Neural progenitor cell (in vitro differentiated cells): ENCODE measurements at regions not wholly inside any gene's neighbourhood (a gene's known extent, or its start where the extent isn't known, plus 50 kb on each side); places are given as distances from the start of the nearest gene placed in this dataset.

Experiments
- DNase-seq: peaks from one replicate; pipeline ENCODE4 v3.0.0-alpha.2; 2016; ENCODE audit warnings: low spot score
- H2AFZ ChIP-seq: fragments of 200-600 bp; sonication (generic); replicated peaks from 2 replicates; pipeline ENCODE4 v1.6.1; 2016; ENCODE audit warnings: antibody characterized with exemption
- H3F3A ChIP-seq: fragments of 200-600 bp; sonication (generic); 2 replicates; pipeline ENCODE4 v1.6.1; 2016; ENCODE audit warnings: antibody characterized with exemption, low read depth
- H3K27ac ChIP-seq: fragments of 200-600 bp; sonication (generic); 2 replicates; pipeline ENCODE4 v1.5.1; 2016; ENCODE audit warnings: mild to moderate bottlenecking
- H3K27me3 ChIP-seq: fragments of 200-600 bp; sonication (generic); 2 replicates; pipeline ENCODE4 v1.6.1; 2016; ENCODE audit warnings: mild to moderate bottlenecking, moderate library complexity
- H3K36me3 ChIP-seq: fragments of 200-600 bp; sonication (generic); 2 replicates; pipeline ENCODE4 v1.5.1; 2016
- H3K4me1 ChIP-seq: fragments of 200-600 bp; sonication (generic); 2 replicates; pipeline ENCODE4 v1.6.1; 2016; ENCODE audit warnings: mixed run types
- H3K4me2 ChIP-seq: fragments of 200-600 bp; sonication (generic); 2 replicates; pipeline ENCODE4 v1.6.1; 2016
- H3K4me3 ChIP-seq: fragments of 200-600 bp; sonication (generic); 2 replicates; pipeline ENCODE4 v1.5.1; 2016
- H3K79me2 ChIP-seq: fragments of 200-600 bp; sonication (generic); 2 replicates; pipeline ENCODE4 v1.6.1; 2016; ENCODE audit warnings: low read depth
- H3K9ac ChIP-seq: fragments of 200-600 bp; sonication (generic); 2 replicates; pipeline ENCODE4 v1.6.1; 2016
- H3K9me3 ChIP-seq: fragments of 200-600 bp; sonication (generic); 2 replicates; pipeline ENCODE4 v1.5.1; 2016; ENCODE audit warnings: low read depth
- H4K20me1 ChIP-seq: fragments of 200-600 bp; sonication (generic); 2 replicates; pipeline ENCODE4 v1.6.1; 2016; ENCODE audit warnings: low read depth
- H3K27ac Mint-ChIP-seq: 3 replicates; pipeline ENCODE4 v1.8.0; 2021; ENCODE audit warnings: mixed read lengths
- H3K27me3 Mint-ChIP-seq: 2 replicates; pipeline ENCODE4 v1.8.0; 2022; ENCODE audit warnings: low read depth, mild to moderate bottlenecking, inconsistent platforms, moderate library complexity, mixed read lengths; ENCODE audit not compliant: insufficient read depth
- H3K36me3 Mint-ChIP-seq: 3 replicates; pipeline ENCODE4 v1.8.0; 2021; ENCODE audit warnings: mixed read lengths
- H3K4me1 Mint-ChIP-seq: 3 replicates; pipeline ENCODE4 v1.8.0; 2021; ENCODE audit warnings: mixed read lengths
- H3K4me3 Mint-ChIP-seq: 3 replicates; pipeline ENCODE4 v1.8.0; 2021; ENCODE audit warnings: mild to moderate bottlenecking, moderate library complexity, mixed read lengths
- H3K9me3 Mint-ChIP-seq: 3 replicates; pipeline ENCODE4 v1.8.0; 2020; ENCODE audit warnings: mixed read lengths
- EZH2 ChIP-seq: fragments of 200-600 bp; sonication (generic); IDR thresholded peaks from 2 replicates; pipeline ENCODE4 v1.6.1; 2017; ENCODE audit warnings: antibody characterized with exemption, mild to moderate bottlenecking, moderate library complexity
- EZH2phosphoT487 ChIP-seq: fragments of 200-600 bp; sonication (generic); IDR thresholded peaks from 2 replicates; pipeline ENCODE4 v1.6.1; 2017; ENCODE audit warnings: antibody characterized with exemption
- TF ChIP-seq, protein P1 (sequence below): fragments of 200-600 bp; sonication (generic); IDR thresholded peaks from 2 replicates; pipeline ENCODE4 v1.5.1; 2017; ENCODE audit warnings: antibody characterized with exemption, mild to moderate bottlenecking

DNA sequence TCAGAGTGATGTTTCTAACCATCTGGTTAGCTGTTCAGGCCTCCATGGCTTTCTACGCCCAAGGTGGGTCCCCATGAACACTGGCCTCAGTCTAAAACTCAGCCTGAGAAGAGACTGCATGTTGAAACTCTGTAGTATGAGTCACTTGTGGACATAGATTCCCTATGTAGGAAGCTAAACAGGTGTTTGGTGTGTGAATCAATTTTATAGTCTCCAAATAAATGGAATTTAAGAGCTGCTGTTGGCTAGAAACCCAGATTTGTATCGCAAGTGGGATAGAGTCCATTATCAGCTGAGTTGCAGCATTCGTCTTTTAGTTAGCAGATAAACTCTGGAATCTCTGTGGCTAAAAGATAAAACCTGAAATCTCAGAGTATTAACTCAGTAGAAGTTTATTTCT is 131.4 kb downstream of the KCNS3 start:
- no peak overlapping the region for H3K4me3 ChIP-seq
- TF ChIP-seq, protein P1, sequence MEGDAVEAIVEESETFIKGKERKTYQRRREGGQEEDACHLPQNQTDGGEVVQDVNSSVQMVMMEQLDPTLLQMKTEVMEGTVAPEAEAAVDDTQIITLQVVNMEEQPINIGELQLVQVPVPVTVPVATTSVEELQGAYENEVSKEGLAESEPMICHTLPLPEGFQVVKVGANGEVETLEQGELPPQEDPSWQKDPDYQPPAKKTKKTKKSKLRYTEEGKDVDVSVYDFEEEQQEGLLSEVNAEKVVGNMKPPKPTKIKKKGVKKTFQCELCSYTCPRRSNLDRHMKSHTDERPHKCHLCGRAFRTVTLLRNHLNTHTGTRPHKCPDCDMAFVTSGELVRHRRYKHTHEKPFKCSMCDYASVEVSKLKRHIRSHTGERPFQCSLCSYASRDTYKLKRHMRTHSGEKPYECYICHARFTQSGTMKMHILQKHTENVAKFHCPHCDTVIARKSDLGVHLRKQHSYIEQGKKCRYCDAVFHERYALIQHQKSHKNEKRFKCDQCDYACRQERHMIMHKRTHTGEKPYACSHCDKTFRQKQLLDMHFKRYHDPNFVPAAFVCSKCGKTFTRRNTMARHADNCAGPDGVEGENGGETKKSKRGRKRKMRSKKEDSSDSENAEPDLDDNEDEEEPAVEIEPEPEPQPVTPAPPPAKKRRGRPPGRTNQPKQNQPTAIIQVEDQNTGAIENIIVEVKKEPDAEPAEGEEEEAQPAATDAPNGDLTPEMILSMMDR = no peak
- no peak for TF ChIP-seq EZH2
- no peak for TF ChIP-seq EZH2phosphoT487
- no peaks in the 10 kb centered on the region for H3K9me3 ChIP-seq
- no peaks in the 10 kb centered on the region for H3K9me3 Mint-ChIP-seq
- no peaks in the 10 kb centered on the region for H3K27me3 ChIP-seq
- H4K20me1 ChIP-seq = no peaks in the 10 kb centered on the region
- no peaks in the 10 kb centered on the region for H3K36me3 Mint-ChIP-seq
- H3K4me3 Mint-ChIP-seq = no peak overlapping the region
- H3K27ac ChIP-seq = no peak overlapping the region
- no peaks in the 10 kb centered on the region for H3K27me3 Mint-ChIP-seq
- no peak overlapping the region for H3K9ac ChIP-seq
- no peaks in the 10 kb centered on the region for H3F3A ChIP-seq
- H3K79me2 ChIP-seq = no peaks in the 10 kb centered on the region
- no peak for DNase-seq
- no peaks in the 10 kb centered on the region for H3K4me1 ChIP-seq
- H2AFZ ChIP-seq = no peak overlapping the region
- H3K4me1 Mint-ChIP-seq = no peaks in the 10 kb centered on the region
- no peak overlapping the region for H3K4me2 ChIP-seq
- no peak overlapping the region for H3K27ac Mint-ChIP-seq
- H3K36me3 ChIP-seq = no peaks in the 10 kb centered on the region

DNA sequence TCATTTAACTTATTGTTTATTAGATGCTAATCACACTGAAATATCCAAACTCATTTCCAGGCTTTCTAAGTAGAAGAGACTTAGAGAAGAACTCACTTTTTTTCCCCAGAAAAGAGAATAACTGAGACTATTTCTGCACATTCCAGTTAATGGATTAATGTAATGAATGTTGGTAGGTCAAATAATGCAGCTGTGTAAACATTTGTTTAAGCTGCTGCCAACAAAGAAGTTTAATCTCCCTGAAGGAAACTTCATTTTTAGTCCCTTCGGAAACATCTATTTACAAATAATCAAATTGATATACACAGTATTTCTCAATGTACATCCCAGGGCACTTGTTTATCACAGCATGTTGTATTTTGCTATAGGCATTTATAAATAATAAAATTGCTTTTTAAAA is 126.9 kb downstream of the KCNS3 start:
- DNase-seq = no peak
- TF ChIP-seq EZH2 (no peak), EZH2phosphoT487 (no peak)
- TF ChIP-seq, protein P1 = no peak
- Histone ChIP-seq H3K9ac (no peak overlapping the region), H2AFZ (no peak overlapping the region), H3K4me1 (no peaks in the 10 kb centered on the region), H3K27ac (no peak overlapping the region), H3K27me3 (no peaks in the 10 kb centered on the region), H4K20me1 (no peaks in the 10 kb centered on the region), H3K79me2 (no peaks in the 10 kb centered on the region), H3K36me3 (no peaks in the 10 kb centered on the region), H3K9me3 (no peaks in the 10 kb centered on the region), H3K4me3 (no peak overlapping the region), H3K4me2 (no peak overlapping the region), H3F3A (no peaks in the 10 kb centered on the region)
- H3K36me3 Mint-ChIP-seq = no peaks in the 10 kb centered on the region
- H3K27me3 Mint-ChIP-seq = no peaks in the 10 kb centered on the region
- H3K27ac Mint-ChIP-seq = no peak overlapping the region
- no peaks in the 10 kb centered on the region for H3K4me1 Mint-ChIP-seq
- H3K4me3 Mint-ChIP-seq = no peak overlapping the region
- H3K9me3 Mint-ChIP-seq = no peaks in the 10 kb centered on the region

DNA sequence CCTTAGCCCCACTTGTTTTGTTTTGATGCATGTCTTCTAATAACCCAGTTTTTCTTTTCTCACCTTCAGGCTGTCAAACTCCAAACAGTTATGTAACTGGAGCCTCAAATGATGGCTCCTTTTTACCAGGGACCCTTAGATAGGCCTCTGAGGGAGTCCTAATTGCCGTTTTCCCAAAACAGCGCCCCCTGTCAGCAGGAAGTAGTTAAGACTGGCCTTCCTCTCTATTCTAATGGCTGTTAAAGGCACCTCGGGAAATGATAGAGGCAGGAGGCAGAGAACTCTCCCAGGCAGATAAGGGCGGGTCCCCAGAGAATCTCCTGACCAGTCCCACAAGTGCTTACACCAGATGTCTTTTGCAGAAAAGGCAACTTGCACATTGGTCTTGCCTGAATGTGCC is 123.2 kb downstream of the KCNS3 start:
- Histone ChIP-seq H3K27me3 (no peaks in the 10 kb centered on the region), H4K20me1 (no peaks in the 10 kb centered on the region), H3K9me3 (no peaks in the 10 kb centered on the region), H3K27ac (no peak overlapping the region), H3K4me1 (no peaks in the 10 kb centered on the region), H3K4me2 (no peak overlapping the region), H2AFZ (no peak overlapping the region), H3F3A (no peaks in the 10 kb centered on the region), H3K36me3 (no peaks in the 10 kb centered on the region), H3K9ac (no peak overlapping the region), H3K79me2 (no peaks in the 10 kb centered on the region), H3K4me3 (no peak overlapping the region)
- Mint-ChIP-seq H3K4me1 (peaks cover 5% of the 10 kb centered on the region), H3K36me3 (no peaks in the 10 kb centered on the region), H3K27ac (no peak overlapping the region), H3K9me3 (peaks cover 2% of the 10 kb centered on the region), H3K27me3 (peaks cover 3% of the 10 kb centered on the region), H3K4me3 (no peak overlapping the region)
- DNase-seq = peak; percentile 3
- TF ChIP-seq EZH2phosphoT487 = no peak
- TF ChIP-seq EZH2 = no peak
- TF ChIP-seq, protein P1 = peak; percentile 45

GRCh38 chr2:17996978-17997377 is 118.5 kb downstream of the KCNS3 start:
- DNase-seq = no peak
- Histone ChIP-seq H3K36me3 (no peaks in the 10 kb centered on the region), H3K4me3 (no peak overlapping the region), H3K4me2 (no peak overlapping the region), H4K20me1 (no peaks in the 10 kb centered on the region), H3K79me2 (no peaks in the 10 kb centered on the region), H3K27me3 (no peaks in the 10 kb centered on the region), H3K4me1 (no peaks in the 10 kb centered on the region), H3K27ac (no peak overlapping the region), H3K9ac (no peak overlapping the region), H2AFZ (no peak overlapping the region), H3K9me3 (no peaks in the 10 kb centered on the region), H3F3A (no peaks in the 10 kb centered on the region)
- Mint-ChIP-seq H3K9me3 (peaks cover 10% of the 10 kb centered on the region), H3K4me3 (no peak overlapping the region), H3K36me3 (no peaks in the 10 kb centered on the region), H3K27me3 (peaks cover 6% of the 10 kb centered on the region), H3K27ac (no peak overlapping the region), H3K4me1 (peaks cover 5% of the 10 kb centered on the region)
- TF ChIP-seq EZH2phosphoT487 (no peak), EZH2 (no peak)
- TF ChIP-seq, protein P1 = no peak
